ENCODE measurements at regions not wholly inside any gene's neighbourhood (a gene's known extent, or its start where the extent isn't known, plus 50 kb on each side); places are given as distances from the start of the nearest gene placed in this dataset.
"Not testable (repeated sequence)": the region's sequence is repeated elsewhere in the genome, so short reads cannot be mapped to it uniquely, and the experiment has no call there.

- DNase-seq (ENCODE audit: low spot score) (no peak), FAIRE-seq (no peak)
Measured at GRCh38 chr11:92122561-92122960, 102.1 kb upstream of the FAT3 start.

DNA sequence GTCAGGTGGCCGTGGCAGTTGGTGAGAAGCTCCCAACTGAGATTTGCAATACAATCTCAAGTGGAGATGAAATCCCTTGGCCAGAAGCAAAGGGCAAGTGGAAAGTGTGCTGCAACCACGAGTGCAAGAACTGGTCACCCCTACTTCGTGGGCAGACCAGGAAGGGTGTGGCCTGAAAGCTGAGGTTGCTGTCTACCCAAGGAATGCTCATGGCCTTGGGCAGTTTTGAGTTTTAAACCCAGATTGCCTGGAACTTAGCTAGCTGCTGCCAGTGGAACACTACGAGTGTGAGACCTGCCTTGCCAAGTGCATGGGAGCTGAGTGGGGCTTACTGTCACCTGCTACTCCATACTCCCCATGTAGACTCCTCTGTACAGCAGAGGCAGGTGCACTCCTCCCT, 113.3 kb upstream of the FAT3 start:
- no peak for DNase-seq (ENCODE audit: low spot score)
- no peak for FAIRE-seq

GRCh38 chr11:92109466-92109865, 115.2 kb upstream of the FAT3 start:
- FAIRE-seq = no peak
- no peak for DNase-seq (ENCODE audit: low spot score)

- no peak for DNase-seq (ENCODE audit: low spot score)
- no peak for FAIRE-seq
Measured at GRCh38 chr11:92107331-92107730, 117.3 kb upstream of the FAT3 start.

DNA sequence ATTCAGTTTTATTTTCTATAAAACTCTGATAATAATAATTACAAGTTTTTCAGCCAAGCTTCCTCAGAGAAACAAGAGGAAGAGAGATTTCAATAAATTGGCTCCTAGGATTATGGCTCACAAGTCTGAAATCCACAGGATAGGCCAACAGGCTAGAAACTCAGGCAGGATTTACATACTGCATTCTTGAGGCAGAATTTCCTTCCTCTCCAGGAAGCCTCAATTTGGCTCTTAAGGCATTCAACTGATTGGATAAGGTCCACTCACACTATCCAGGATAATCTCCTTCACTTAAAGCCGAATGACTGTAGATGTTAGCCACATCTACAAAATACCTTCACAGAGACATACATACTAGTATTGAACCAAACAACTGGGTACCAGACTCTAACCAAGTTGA, 120.3 kb upstream of the FAT3 start:
- no peak for DNase-seq (ENCODE audit: low spot score)
- no peak for FAIRE-seq

GRCh38 chr11:92101920-92102319, 122.7 kb upstream of the FAT3 start:
- DNase-seq (ENCODE audit: low spot score) (no peak), FAIRE-seq (no peak)

DNA sequence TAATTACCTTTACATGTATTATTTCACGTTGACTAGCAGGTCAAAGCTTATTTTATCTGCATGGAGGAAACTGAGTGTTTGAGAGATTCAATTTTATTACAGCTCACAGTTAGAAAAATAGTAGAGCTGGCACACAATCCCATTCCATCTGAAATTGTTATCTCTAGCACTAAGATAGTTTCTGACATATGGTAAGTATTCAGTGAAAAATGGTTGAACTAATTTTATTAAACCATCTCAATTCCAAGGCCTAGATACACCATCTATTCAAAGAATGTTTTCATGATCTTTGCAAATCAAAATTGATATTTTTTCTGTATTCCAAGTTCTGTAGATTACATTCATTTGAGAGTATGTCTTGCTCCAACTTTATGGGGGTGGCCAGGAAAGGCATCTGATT, 125.4 kb upstream of the FAT3 start:
- FAIRE-seq = no peak
- no peak for DNase-seq (ENCODE audit: low spot score)

DNA sequence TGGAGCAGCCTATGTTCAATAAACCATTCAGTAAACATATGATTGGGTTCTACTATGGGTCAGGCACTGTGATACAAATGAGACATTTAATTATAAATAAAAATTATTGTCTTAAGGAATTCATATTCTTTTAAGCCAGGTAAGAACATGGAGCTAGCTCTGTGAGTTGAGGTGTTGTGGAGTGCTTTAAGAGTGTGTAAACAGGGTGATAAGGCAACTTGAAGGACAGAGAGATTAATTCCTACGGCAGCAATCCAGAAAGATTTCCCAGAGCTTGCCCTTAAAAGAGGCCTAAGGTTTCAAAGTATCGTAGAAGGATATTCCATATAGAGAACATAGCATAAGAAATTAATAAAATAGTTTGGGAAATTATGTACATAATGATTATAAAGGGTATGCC, 126.4 kb upstream of the FAT3 start:
- no peak for DNase-seq (ENCODE audit: low spot score)
- FAIRE-seq = no peak

DNA sequence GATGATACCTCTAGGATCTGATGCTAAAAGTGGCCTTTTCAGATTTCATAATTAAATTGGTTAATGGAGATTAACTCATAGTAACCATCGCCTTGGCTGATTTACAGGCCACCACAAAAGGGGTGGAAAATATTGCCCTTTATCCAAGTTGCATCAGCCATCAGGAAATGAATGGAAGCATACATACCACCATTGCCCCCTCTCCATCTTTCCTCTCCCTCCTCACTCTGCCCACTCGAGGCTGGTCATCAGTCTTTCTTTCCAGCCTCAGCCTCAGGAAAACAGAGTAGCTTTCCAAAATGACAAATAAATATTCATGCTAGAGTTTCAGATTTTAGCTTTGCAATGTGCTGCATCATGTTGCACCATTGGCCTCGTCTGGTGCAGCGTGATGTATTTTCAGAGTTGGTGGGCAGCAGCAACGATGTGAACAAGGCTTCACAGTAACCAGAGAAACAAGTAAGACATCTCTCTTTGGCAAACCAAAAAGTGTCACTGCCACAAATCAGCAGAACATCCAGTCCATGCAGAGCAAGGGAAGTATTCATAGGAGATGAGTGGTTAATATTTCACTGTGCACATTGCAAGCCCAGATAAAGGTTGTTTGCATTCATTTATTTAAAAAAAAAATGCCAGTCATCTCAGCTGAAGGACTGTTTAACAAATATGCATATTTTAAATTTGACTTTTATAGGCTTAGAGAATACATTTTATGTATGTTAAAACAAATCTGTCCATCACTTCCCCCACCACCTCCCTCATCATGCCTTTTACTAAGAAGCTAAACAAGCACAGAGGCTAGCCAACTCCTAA, 136.7 kb upstream of the FAT3 start:
- no peak for DNase-seq (ENCODE audit: low spot score)
- no peak for FAIRE-seq

DNA sequence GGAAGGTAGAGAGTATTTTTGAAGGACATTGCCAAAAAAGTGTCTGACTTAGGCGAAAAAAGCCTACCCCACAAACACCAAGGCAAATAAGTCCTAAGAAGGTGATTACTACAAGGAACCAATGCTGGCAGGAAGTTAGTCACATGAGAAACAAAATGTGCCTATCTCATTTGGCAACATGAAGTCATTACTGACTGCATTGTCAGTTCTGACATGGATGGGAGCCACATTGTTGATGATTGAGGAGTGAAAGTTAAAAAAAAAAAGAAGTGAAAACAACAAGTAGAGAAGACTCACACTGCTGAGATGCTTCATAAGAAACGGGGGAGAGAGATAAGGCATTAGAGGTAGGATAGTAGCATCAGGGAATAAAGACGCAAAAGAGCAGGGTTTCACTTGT, 141.5 kb upstream of the FAT3 start:
- FAIRE-seq (no peak), DNase-seq (ENCODE audit: low spot score) (no peak)

GRCh38 chr11:92082652-92083051, 142.0 kb upstream of the FAT3 start:
- FAIRE-seq = no peak

DNA sequence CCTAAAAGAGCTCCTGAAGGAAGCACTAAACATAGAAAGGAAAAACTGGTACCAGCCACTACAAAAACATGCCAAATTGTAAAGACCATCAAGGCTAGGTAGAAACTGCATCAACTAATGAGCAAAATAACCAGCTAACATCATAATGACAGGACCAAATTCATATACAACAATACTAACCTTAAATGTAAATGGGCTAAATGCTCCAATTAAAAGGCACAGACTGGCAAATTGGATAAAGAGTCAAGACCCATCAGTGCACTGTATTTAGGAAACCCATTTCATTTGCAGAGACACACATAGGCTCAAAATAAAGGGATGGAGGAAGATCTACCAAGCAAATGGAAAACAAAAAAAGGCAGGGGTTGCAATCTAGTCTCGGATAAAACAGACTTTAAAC, 150.1 kb upstream of the FAT3 start:
- not testable (repeated sequence) for DNase-seq (ENCODE audit: low spot score); FAIRE-seq

More at GRCh38 chr11:92082652-92083051, 142.0 kb upstream of the FAT3 start:
- DNase-seq (ENCODE audit: low spot score) = no peak

DNA sequence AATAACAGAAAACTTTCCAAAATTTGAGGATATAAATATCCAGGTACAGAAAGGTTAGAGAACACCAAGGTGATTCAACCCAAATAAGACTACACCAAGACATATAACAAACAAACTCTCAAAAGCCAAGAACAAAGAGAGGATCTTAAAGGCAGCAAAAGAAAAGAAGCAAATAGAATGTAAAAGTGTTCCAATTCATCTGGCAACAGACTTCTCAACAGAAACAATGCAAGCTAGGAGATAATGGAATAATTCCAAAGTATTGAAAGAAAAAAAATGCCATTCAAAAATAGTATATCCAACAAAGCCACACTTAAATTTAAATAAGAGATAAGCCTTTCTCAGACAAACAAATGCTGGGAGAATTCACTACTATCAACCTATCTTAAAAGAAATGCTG, 153.0 kb upstream of the FAT3 start:
- DNase-seq (ENCODE audit: low spot score) = no peak
- FAIRE-seq = no peak

DNA sequence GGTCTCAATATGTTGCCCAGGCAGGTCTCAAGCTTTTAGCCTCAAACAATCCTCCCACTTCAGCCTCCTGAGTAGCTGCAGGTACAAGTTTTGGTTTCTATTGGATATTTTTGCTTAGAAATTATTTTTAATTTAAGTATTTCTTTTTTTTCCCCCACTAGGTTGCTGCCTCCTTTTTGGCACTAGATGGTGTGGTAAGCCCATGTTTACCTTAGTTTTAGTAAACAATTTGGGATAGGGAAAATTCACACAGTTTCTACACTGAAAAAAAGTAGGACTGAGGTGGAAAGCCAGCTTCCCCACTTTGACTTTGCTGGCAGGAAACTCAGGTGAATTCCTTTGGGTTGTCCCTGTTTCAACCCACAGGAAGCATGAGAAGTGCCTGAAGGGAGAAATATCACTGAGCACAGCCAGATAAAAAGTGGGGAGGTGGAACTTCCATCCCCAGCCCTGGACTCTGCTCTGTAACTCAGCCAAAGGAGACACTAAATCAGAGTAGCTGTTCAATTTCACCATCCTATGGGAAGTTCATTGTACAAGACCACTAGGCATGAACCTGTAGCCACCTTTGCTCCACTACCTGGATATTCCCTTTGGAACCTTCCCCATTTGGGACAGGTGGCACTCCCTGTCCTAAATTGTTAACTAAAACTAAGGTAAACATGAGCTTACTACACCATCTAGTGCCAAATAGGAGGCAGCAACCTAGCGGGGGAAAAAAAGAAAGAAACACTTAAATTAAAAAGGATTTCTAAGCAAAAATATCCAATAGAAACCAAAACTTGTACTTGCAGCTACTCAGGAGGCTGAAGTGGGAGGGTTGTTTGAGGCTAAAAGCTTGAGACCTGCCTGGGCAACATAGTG, 154.4 kb upstream of the FAT3 start:
- FAIRE-seq (no peak), DNase-seq (ENCODE audit: low spot score) (no peak)

- DNase-seq (ENCODE audit: low spot score) = no peak
- FAIRE-seq = no peak
Measured at GRCh38 chr11:92067016-92067415, 157.6 kb upstream of the FAT3 start.

DNA sequence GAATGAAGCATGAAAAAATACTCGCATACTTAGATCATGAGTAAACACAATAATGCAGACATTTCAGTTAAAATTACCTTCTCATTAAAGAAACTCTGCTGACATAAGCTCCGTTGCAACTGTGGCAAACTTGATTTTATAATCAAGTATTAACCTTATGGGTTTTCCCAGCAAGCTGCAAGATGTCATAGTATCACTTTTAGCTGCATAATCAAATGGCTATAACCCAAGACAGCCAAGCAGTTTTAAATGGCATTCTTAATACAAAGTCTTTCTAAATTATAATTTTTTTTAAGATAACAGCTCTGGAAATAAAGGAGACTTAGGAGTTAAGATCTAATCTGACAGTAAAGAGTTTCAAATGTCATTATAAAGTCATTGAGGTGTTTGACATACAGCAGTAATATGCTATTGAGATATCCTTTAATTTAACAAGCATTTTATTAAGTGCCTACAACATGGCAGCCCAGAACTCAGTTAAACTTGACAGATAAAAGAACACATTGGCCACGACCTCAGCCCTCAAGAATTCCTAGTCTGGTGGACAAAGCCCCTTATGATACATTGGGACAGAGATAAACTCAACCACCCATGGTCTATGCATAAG, 163.1 kb upstream of the FAT3 start:
- DNase-seq (ENCODE audit: low spot score) (no peak), FAIRE-seq (no peak)

- FAIRE-seq = no peak
- DNase-seq (ENCODE audit: low spot score) = no peak
Measured at GRCh38 chr11:92057849-92058442, 166.7 kb upstream of the FAT3 start.

DNA sequence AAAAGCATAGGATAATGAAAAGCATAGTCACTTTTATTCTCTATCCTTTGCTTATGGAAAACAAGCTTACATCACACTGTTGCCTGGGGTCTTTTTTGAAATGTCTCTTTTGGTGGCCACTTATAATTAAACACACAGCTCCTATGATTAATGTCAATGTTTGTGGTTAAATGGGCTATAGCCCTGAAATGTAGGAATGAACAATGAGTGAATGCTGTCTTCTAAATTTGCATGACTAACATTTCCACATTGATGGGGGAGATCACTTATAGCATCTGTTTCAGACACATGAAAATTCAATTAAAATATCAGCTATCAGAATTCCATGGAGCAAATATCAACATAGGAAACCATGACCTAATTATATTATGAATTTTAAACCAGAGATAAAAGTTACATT, 171.4 kb upstream of the FAT3 start:
- FAIRE-seq (no peak), DNase-seq (ENCODE audit: low spot score) (no peak)

- FAIRE-seq = no peak
- DNase-seq (ENCODE audit: low spot score) = no peak
Measured at GRCh38 chr11:92050305-92050704, 174.3 kb upstream of the FAT3 start.

- DNase-seq (ENCODE audit: low spot score) (no peak), FAIRE-seq (no peak)
Measured at GRCh38 chr11:92048415-92048814, 176.2 kb upstream of the FAT3 start.

DNA sequence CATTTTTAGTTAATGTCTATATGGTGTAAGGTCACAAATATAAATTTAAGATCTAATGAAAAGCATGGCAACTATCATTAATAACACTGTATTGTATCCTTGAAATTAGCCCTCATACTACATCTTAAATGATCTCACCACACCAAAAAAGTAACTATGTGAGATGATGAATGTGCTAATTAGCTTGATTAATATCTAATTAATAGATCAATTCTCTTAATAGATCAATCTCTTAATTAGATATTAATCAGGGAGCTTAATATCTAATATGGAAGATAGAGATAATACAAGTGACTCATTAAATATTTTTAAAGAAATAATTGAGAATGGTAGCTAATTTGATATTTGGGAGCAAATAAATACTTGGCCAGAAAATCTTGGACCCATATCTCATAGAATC, 178.5 kb upstream of the FAT3 start:
- no peak for DNase-seq (ENCODE audit: low spot score)
- no peak for FAIRE-seq

GRCh38 chr11:92045301-92045700, 179.3 kb upstream of the FAT3 start:
- DNase-seq (ENCODE audit: low spot score) (no peak), FAIRE-seq (no peak)

Data from RCC 7860 (cell line).